ENCODE measurements at regions not wholly inside any gene's neighbourhood (a gene's known extent, or its start where the extent isn't known, plus 50 kb on each side); places are given as distances from the start of the nearest gene placed in this dataset.

- H3K4me1 ChIP-seq (replicated peaks; ENCODE audit: insufficient read depth) = no peaks in the 10 kb centered on the region
- H3K9me2 ChIP-seq (ENCODE audit: insufficient read depth) = no peaks in the 10 kb centered on the region
- H3K4me2 ChIP-seq = no peak overlapping the region
- peaks cover 4% of the 10 kb centered on the region; the same call in 1 of the 2 replicates for H4K20me1 ChIP-seq (ENCODE audit: insufficient read depth)
- DNase-seq = no peak
- H3K27me3 ChIP-seq (ENCODE audit: insufficient read depth, low read depth) = peaks cover 98% of the 10 kb centered on the region
- no peak overlapping the region for H2AFZ ChIP-seq
- no peaks in the 10 kb centered on the region for H3K79me2 ChIP-seq (ENCODE audit: low read depth)
- TF ChIP-seq CTCF (conservative IDR thresholded peaks at IDR 0.05) = no peak
- no peak for TF ChIP-seq EZH2 (IDR thresholded peaks at IDR 0.05; ENCODE audit: low read depth)
- H3K27ac ChIP-seq = no peak overlapping the region
- intact Hi-C loops (cut with micrococcal nuclease; ENCODE audit: unreplicated experiment) = no loop called here
- no peaks in the 10 kb centered on the region for H3K36me3 ChIP-seq (ENCODE audit: low read depth)
- POLR2A ChIA-PET (ENCODE audit: unreplicated experiment) = no interaction called here
- no peaks in the 10 kb centered on the region for H3F3A ChIP-seq (ENCODE audit: insufficient read depth, low read depth)
- BruUV-seq (replicated peaks) = no TSS peak
- no peaks in the 10 kb centered on the region for H3K9me3 ChIP-seq (ENCODE audit: insufficient read depth, low read depth)
- CTCF ChIA-PET = no interaction called here
- no peak overlapping the region for H3K4me3 ChIP-seq
These were observed 343.1 kb downstream of the TEX29 start for GRCh38 chr13:111663505-111663904.

GRCh38 chr13:111663953-111664421, 343.5 kb downstream of the TEX29 start:
- H4K20me1 ChIP-seq (ENCODE audit: insufficient read depth) = peaks cover 4% of the 10 kb centered on the region; the same call in 1 of the 2 replicates
- no peak for TF ChIP-seq EZH2 (IDR thresholded peaks at IDR 0.05; ENCODE audit: low read depth)
- no peak for TF ChIP-seq CTCF (conservative IDR thresholded peaks at IDR 0.05)
- intact Hi-C loops (cut with micrococcal nuclease; ENCODE audit: unreplicated experiment) = no loop called here
- no peak overlapping the region for H3K4me3 ChIP-seq
- no TSS peak for BruUV-seq (replicated peaks)
- H3K79me2 ChIP-seq (ENCODE audit: low read depth) = no peaks in the 10 kb centered on the region
- no peak overlapping the region for H3K4me2 ChIP-seq
- no peaks in the 10 kb centered on the region for H3K9me2 ChIP-seq (ENCODE audit: insufficient read depth)
- POLR2A ChIA-PET (ENCODE audit: unreplicated experiment) = no interaction called here
- H2AFZ ChIP-seq = no peak overlapping the region
- H3K27ac ChIP-seq = no peak overlapping the region
- no peaks in the 10 kb centered on the region for H3K36me3 ChIP-seq (ENCODE audit: low read depth)
- CTCF ChIA-PET = no interaction called here
- H3K27me3 ChIP-seq (ENCODE audit: insufficient read depth, low read depth) = peaks cover 96% of the 10 kb centered on the region
- no peaks in the 10 kb centered on the region for H3K4me1 ChIP-seq (replicated peaks; ENCODE audit: insufficient read depth)
- no peaks in the 10 kb centered on the region for H3K9me3 ChIP-seq (ENCODE audit: insufficient read depth, low read depth)
- no peaks in the 10 kb centered on the region for H3F3A ChIP-seq (ENCODE audit: insufficient read depth, low read depth)
- no peak for DNase-seq

- CTCF ChIA-PET = no interaction called here
These were observed 344.3 kb downstream of the TEX29 start for GRCh38 chr13:111664696-111665095.

More at GRCh38 chr13:111664696-111665095, 344.3 kb downstream of the TEX29 start:
- Histone ChIP-seq H3K79me2 (ENCODE audit: low read depth) (no peaks in the 10 kb centered on the region), H3K4me1 (replicated peaks; ENCODE audit: insufficient read depth) (no peaks in the 10 kb centered on the region), H3K36me3 (ENCODE audit: low read depth) (no peaks in the 10 kb centered on the region), H3K9me2 (ENCODE audit: insufficient read depth) (no peaks in the 10 kb centered on the region), H3K27ac (no peak overlapping the region), H3K4me3 (no peak overlapping the region), H4K20me1 (ENCODE audit: insufficient read depth) (peaks cover 4% of the 10 kb centered on the region; the same call in 1 of the 2 replicates), H3K9me3 (ENCODE audit: insufficient read depth, low read depth) (no peaks in the 10 kb centered on the region), H3K27me3 (ENCODE audit: insufficient read depth, low read depth) (peaks cover 88% of the 10 kb centered on the region), H3K4me2 (no peak overlapping the region), H2AFZ (no peak overlapping the region), H3F3A (ENCODE audit: insufficient read depth, low read depth) (no peaks in the 10 kb centered on the region)
- TF ChIP-seq EZH2 (IDR thresholded peaks at IDR 0.05; ENCODE audit: low read depth) (no peak), CTCF (conservative IDR thresholded peaks at IDR 0.05) (no peak)
- intact Hi-C loops (cut with micrococcal nuclease; ENCODE audit: unreplicated experiment) = no loop called here
- POLR2A ChIA-PET (ENCODE audit: unreplicated experiment) = no interaction called here
- DNase-seq = no peak
- BruUV-seq (replicated peaks) = no TSS peak

Measured in PC-9 (cell line).